Right atrium auricular region (tissue), 2 donors: ENCODE measurements at regions not wholly inside any gene's neighbourhood (a gene's known extent, or its start where the extent isn't known, plus 50 kb on each side); places are given as distances from the start of the nearest gene placed in this dataset.

Source experiments
- DNase-seq: peaks from one replicate; pipeline ENCODE4 v3.0.0-alpha.2; 2019; ENCODE audit warnings: low spot score
- H3K27ac ChIP-seq, 2 donors: fragments of 200-600 bp; sonication (generic); 1 replicate in 1 of 2; 2 replicates in 1 of 2; pipeline ENCODE4 v1.5.1; 2016 to 2019
- H3K27me3 ChIP-seq, 2 donors: fragments of 200-600 bp; sonication (generic); one replicate each; pipeline versions ENCODE4 v1.5.1 to v1.6.0; 2017 to 2019
- H3K36me3 ChIP-seq: fragments of 200-600 bp; sonication (generic); one replicate; pipeline ENCODE4 v1.5.1; 2016
- H3K4me1 ChIP-seq, 2 donors: fragments of 200-600 bp; sonication (generic); one replicate each; pipeline versions ENCODE4 v1.5.1 to v1.6.0; 2017 to 2019
- H3K4me3 ChIP-seq, 2 donors: fragments of 200-600 bp; sonication (generic); 1 replicate in 1 of 2; 2 replicates in 1 of 2; pipeline ENCODE4 v1.5.1; 2017 to 2019; ENCODE audit warnings: mild to moderate bottlenecking in 1 of 2, moderate library complexity in 1 of 2
- H3K9me3 ChIP-seq, 2 donors: fragments of 200-600 bp; sonication (generic); one replicate each; pipeline ENCODE4 v1.5.1; 2019
- CTCF ChIP-seq, 2 donors: fragments of 200-600 bp; sonication (generic); IDR thresholded peaks; one replicate each; pipeline ENCODE4 v1.5.1; 2019; ENCODE audit warnings: antibody characterized with exemption in 2 of 2

GRCh38 chr5:52531105-52531504 lies 256.6 kb upstream of the ITGA1 start:
- H3K27ac ChIP-seq: no peak overlapping the region
- H3K4me1 ChIP-seq: no peaks in the 10 kb centered on the region
- H3K36me3 ChIP-seq: no peaks in the 10 kb centered on the region
- no peak for DNase-seq
- no peak for TF ChIP-seq CTCF (IDR thresholded peaks at IDR 0.05)
- no peak overlapping the region for H3K4me3 ChIP-seq
- H3K9me3 ChIP-seq: no peaks in the 10 kb centered on the region
- H3K27me3 ChIP-seq: no peaks in the 10 kb centered on the region

GRCh38 chr5:52543594-52543993 lies 244.1 kb upstream of the ITGA1 start:
- no peak for TF ChIP-seq CTCF (IDR thresholded peaks at IDR 0.05)
- no peak overlapping the region for H3K4me3 ChIP-seq
- H3K4me1 ChIP-seq: no peaks in the 10 kb centered on the region
- H3K27ac ChIP-seq: no peak overlapping the region
- no peaks in the 10 kb centered on the region for H3K27me3 ChIP-seq
- H3K9me3 ChIP-seq: peaks cover 0 to 8% of the 10 kb centered on the region in 2 donors
- H3K36me3 ChIP-seq: no peaks in the 10 kb centered on the region
- no peak for DNase-seq

GRCh38 chr5:52544738-52545137 lies 243.0 kb upstream of the ITGA1 start:
- no peaks in the 10 kb centered on the region for H3K36me3 ChIP-seq
- peaks cover 0 to 9% of the 10 kb centered on the region in 2 donors for H3K9me3 ChIP-seq
- DNase-seq: no peak
- H3K27me3 ChIP-seq: no peaks in the 10 kb centered on the region
- no peak overlapping the region for H3K27ac ChIP-seq
- no peak for TF ChIP-seq CTCF (IDR thresholded peaks at IDR 0.05)
- H3K4me1 ChIP-seq: no peaks in the 10 kb centered on the region
- no peak overlapping the region for H3K4me3 ChIP-seq

GRCh38 chr5:52554293-52554692 lies 233.4 kb upstream of the ITGA1 start:
- TF ChIP-seq CTCF (IDR thresholded peaks at IDR 0.05): no peak
- H3K27ac ChIP-seq: no peak overlapping the region
- no peak overlapping the region for H3K4me3 ChIP-seq
- no peak for DNase-seq
- no peaks in the 10 kb centered on the region for H3K27me3 ChIP-seq
- H3K9me3 ChIP-seq: peaks cover 0 to 8% of the 10 kb centered on the region in 2 donors
- no peaks in the 10 kb centered on the region for H3K4me1 ChIP-seq
- H3K36me3 ChIP-seq: no peaks in the 10 kb centered on the region

- H3K4me3 ChIP-seq: no peak overlapping the region
- no peak for TF ChIP-seq CTCF (IDR thresholded peaks at IDR 0.05)
- no peaks in the 10 kb centered on the region for H3K36me3 ChIP-seq
- H3K27ac ChIP-seq: no peak overlapping the region
- no peak for DNase-seq
- no peaks in the 10 kb centered on the region for H3K9me3 ChIP-seq
- H3K4me1 ChIP-seq: no peaks in the 10 kb centered on the region
- no peaks in the 10 kb centered on the region for H3K27me3 ChIP-seq
These were observed 227.3 kb upstream of the ITGA1 start for GRCh38 chr5:52560366-52560765.

GRCh38 chr5:52562473-52562872 lies 225.2 kb upstream of the ITGA1 start:
- H3K4me3 ChIP-seq: no peak overlapping the region
- H3K36me3 ChIP-seq: no peaks in the 10 kb centered on the region
- H3K27ac ChIP-seq: no peak overlapping the region
- no peaks in the 10 kb centered on the region for H3K9me3 ChIP-seq
- no peaks in the 10 kb centered on the region for H3K27me3 ChIP-seq
- DNase-seq: no peak
- no peaks in the 10 kb centered on the region for H3K4me1 ChIP-seq
- TF ChIP-seq CTCF (IDR thresholded peaks at IDR 0.05): no peak
